Osteocyte (in vitro differentiated cells): ENCODE measurements at regions not wholly inside any gene's neighbourhood (a gene's known extent, or its start where the extent isn't known, plus 50 kb on each side); places are given as distances from the start of the nearest gene placed in this dataset.

ENCODE experiments used
- DNase-seq: peaks from one replicate; pipeline ENCODE4 v3.0.0; 2021; ENCODE audit warnings: mixed read lengths; ENCODE audit not compliant: unreplicated experiment; ENCODE audit errors: extremely low spot score
- H3K27ac Mint-ChIP-seq: one replicate; pipeline ENCODE4 v1.8.0; 2021; ENCODE audit warnings: mild to moderate bottlenecking, mixed read lengths; ENCODE audit not compliant: unreplicated experiment
- H3K27me3 Mint-ChIP-seq: one replicate; pipeline ENCODE4 v1.8.0; 2021; ENCODE audit warnings: mixed read lengths; ENCODE audit not compliant: unreplicated experiment
- H3K36me3 Mint-ChIP-seq: one replicate; pipeline ENCODE4 v1.8.0; 2021; ENCODE audit warnings: mixed read lengths; ENCODE audit not compliant: unreplicated experiment
- H3K4me1 Mint-ChIP-seq: one replicate; pipeline ENCODE4 v1.8.0; 2021; ENCODE audit warnings: mixed read lengths; ENCODE audit not compliant: unreplicated experiment
- H3K4me3 Mint-ChIP-seq: one replicate; pipeline ENCODE4 v1.8.0; 2021; ENCODE audit warnings: mild to moderate bottlenecking, moderate library complexity, mixed read lengths; ENCODE audit not compliant: unreplicated experiment
- H3K9me3 Mint-ChIP-seq: one replicate; pipeline ENCODE4 v1.8.0; 2021; ENCODE audit warnings: mixed read lengths; ENCODE audit not compliant: unreplicated experiment
- CTCF ChIP-seq: fragments of 200-600 bp; sonication (generic); IDR thresholded peaks from 2 replicates; pipeline ENCODE4 v1.5.0; 2021; ENCODE audit warnings: antibody characterized with exemption, mild to moderate bottlenecking, moderate library complexity

- no peak for DNase-seq
Observed at GRCh38 chr7:156493942-156494341, 146.6 kb upstream of the RNF32 start.

GRCh38 chr7:156492170-156492569, 148.4 kb upstream of the RNF32 start:
- H3K4me3 Mint-ChIP-seq = no peak overlapping the region
- no peak for DNase-seq
- H3K27me3 Mint-ChIP-seq = no peaks in the 10 kb centered on the region
- H3K9me3 Mint-ChIP-seq = no peaks in the 10 kb centered on the region
- no peaks in the 10 kb centered on the region for H3K4me1 Mint-ChIP-seq
- no peaks in the 10 kb centered on the region for H3K36me3 Mint-ChIP-seq
- H3K27ac Mint-ChIP-seq = no peak overlapping the region
- no peak for TF ChIP-seq CTCF

More at GRCh38 chr7:156493942-156494341, 146.6 kb upstream of the RNF32 start:
- Mint-ChIP-seq H3K4me1 (no peaks in the 10 kb centered on the region), H3K27me3 (no peaks in the 10 kb centered on the region), H3K36me3 (no peaks in the 10 kb centered on the region), H3K4me3 (no peak overlapping the region), H3K9me3 (no peaks in the 10 kb centered on the region), H3K27ac (no peak overlapping the region)
- no peak for TF ChIP-seq CTCF

GRCh38 chr7:156491435-156491834, 149.1 kb upstream of the RNF32 start:
- H3K9me3 Mint-ChIP-seq = no peaks in the 10 kb centered on the region
- TF ChIP-seq CTCF = no peak
- H3K27me3 Mint-ChIP-seq = no peaks in the 10 kb centered on the region
- no peaks in the 10 kb centered on the region for H3K36me3 Mint-ChIP-seq
- no peaks in the 10 kb centered on the region for H3K4me1 Mint-ChIP-seq
- H3K4me3 Mint-ChIP-seq = no peak overlapping the region
- DNase-seq = no peak
- no peak overlapping the region for H3K27ac Mint-ChIP-seq

GRCh38 chr7:156490021-156490800, 150.4 kb upstream of the RNF32 start:
- no peaks in the 10 kb centered on the region for H3K36me3 Mint-ChIP-seq
- TF ChIP-seq CTCF = no peak
- H3K9me3 Mint-ChIP-seq = no peaks in the 10 kb centered on the region
- H3K27me3 Mint-ChIP-seq = no peaks in the 10 kb centered on the region
- H3K4me1 Mint-ChIP-seq = no peaks in the 10 kb centered on the region
- no peak for DNase-seq
- H3K27ac Mint-ChIP-seq = no peak overlapping the region
- H3K4me3 Mint-ChIP-seq = no peak overlapping the region

- DNase-seq = peak; percentile 74
- no peaks in the 10 kb centered on the region for H3K36me3 Mint-ChIP-seq
- no peak for TF ChIP-seq CTCF
- H3K4me1 Mint-ChIP-seq = no peaks in the 10 kb centered on the region
- H3K27me3 Mint-ChIP-seq = no peaks in the 10 kb centered on the region
- no peak overlapping the region for H3K27ac Mint-ChIP-seq
- H3K9me3 Mint-ChIP-seq = no peaks in the 10 kb centered on the region
- H3K4me3 Mint-ChIP-seq = no peak overlapping the region
Observed at GRCh38 chr7:156487811-156488533, 152.6 kb upstream of the RNF32 start.
